Activated CD4-positive, alpha-beta memory T cell treated with anti-CD3 and anti-CD28 coated beads, Interleukin-2, amount 10 ng/mL, durations not matched to agents 7 days and 5 days (primary cell): ENCODE measurements at regions not wholly inside any gene's neighbourhood (a gene's known extent, or its start where the extent isn't known, plus 50 kb on each side); places are given as distances from the start of the nearest gene placed in this dataset.
A peak's percentile ranks its signal among the peaks of the same experiment; 100 is the strongest.

Experiments
- CTCF ChIA-PET: fragments of 350-600 bp; sonication (Branson Sonifier 250); formaldehyde crosslinking; loops from one replicate; lab custom pipeline; 2021; ENCODE audit warnings: antibody characterized with exemption, inconsistent platforms; lab: Charles Lee
- POLR2A ChIA-PET: fragments of 350-600 bp; sonication (Branson Sonifier 250); formaldehyde crosslinking; loops from one replicate; lab custom pipeline; 2021; ENCODE audit warnings: antibody characterized with exemption; lab: Charles Lee
- DNase-seq: peaks from one replicate; pipeline ENCODE4 v3.0.0-alpha.2; 2020
- H3K27ac Mint-ChIP-seq: one replicate; pipeline ENCODE4 v1.8.0; 2021; ENCODE audit warnings: mild to moderate bottlenecking, mixed read lengths
- H3K27me3 Mint-ChIP-seq: one replicate; pipeline ENCODE4 v1.8.0; 2021; ENCODE audit warnings: mixed read lengths
- H3K36me3 Mint-ChIP-seq: one replicate; pipeline ENCODE4 v1.8.0; 2021; ENCODE audit warnings: low read depth, mixed read lengths
- H3K4me1 Mint-ChIP-seq: one replicate; pipeline ENCODE4 v1.8.0; 2021; ENCODE audit warnings: mixed read lengths
- H3K4me3 Mint-ChIP-seq: one replicate; pipeline ENCODE4 v1.8.0; 2021; ENCODE audit warnings: mild to moderate bottlenecking, mixed read lengths
- H3K9me3 Mint-ChIP-seq: one replicate; pipeline ENCODE4 v1.8.0; 2021; ENCODE audit warnings: mixed read lengths

DNA sequence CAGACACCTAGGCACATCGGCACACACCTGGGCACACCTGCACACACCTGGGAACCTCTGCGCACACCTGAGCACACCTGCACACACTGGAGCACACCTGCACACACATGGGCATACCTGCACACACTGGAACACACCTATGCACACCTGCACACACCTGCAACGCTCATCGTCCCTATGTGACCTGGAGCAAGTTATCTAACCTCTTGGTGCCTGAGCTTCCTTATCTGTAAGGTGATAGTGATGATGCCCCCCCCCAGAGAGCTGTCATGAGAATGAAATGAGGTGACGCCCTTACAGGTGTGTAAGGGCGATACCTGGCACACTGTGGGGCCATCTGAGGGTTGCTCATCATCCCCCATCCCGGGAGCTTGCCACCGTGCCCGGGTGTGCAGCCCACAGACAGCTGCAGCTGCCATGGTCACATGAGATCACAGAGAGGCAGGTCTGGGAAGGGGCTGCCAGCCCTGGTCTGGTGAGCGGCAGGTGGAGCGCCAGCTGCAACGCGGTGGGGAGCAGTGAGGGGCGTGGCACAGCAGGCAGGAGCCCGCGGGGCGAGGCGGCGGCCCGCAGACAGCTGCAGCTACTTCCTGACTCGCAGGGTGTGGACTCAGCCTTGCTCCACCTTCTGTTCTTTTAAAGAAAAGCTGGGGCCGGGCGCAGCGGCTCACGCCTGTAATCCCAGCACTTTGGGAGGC lies 59.9 kb upstream of the FBRSL1 start:
- H3K36me3 Mint-ChIP-seq = no peaks in the 10 kb centered on the region
- H3K9me3 Mint-ChIP-seq = peaks cover 3% of the 10 kb centered on the region
- H3K27me3 Mint-ChIP-seq = peaks cover 6% of the 10 kb centered on the region
- peak; percentile 78 for DNase-seq
- POLR2A ChIA-PET = interaction anchor here (1.1 to 1.7 kb wide), 6 partner anchors 12 to 107 kb away, joined by 3 to 8 read pairs (median 5); no protein-coding TSS in a partner anchor
- CTCF ChIA-PET = interaction anchor here (0.7 to 1.6 kb wide), 13 partner anchors 10 to 276 kb away, joined by 3 to 12 read pairs (median 4); no protein-coding TSS in a partner anchor
- H3K4me1 Mint-ChIP-seq = peaks cover 26% of the 10 kb centered on the region
- H3K27ac Mint-ChIP-seq = peak overlapping the region; percentile 64
- H3K4me3 Mint-ChIP-seq = peak overlapping the region; percentile 62

DNA sequence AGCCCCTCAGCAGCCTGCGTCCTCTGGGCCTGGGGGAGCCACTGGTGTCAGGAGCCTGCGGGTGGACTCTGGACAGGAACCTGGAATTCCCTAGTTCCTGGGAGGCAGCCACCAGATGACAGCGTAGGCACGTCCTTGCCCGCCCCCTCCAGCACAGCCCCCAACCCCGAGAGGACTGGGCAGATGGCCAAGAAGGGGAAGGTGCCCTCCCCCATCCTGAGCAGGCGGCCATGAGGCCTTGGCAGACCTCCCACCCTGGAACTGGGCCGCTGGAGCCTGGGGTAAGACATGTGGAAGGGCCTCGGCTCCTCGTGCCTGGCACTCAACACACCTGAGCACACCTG lies 60.4 kb upstream of the FBRSL1 start:
- H3K36me3 Mint-ChIP-seq = no peaks in the 10 kb centered on the region
- no peak for DNase-seq
- POLR2A ChIA-PET = interaction anchor here (1.1 to 1.7 kb wide), 4 partner anchors 12 to 61 kb away, joined by 3 to 8 read pairs (median 5); no protein-coding TSS in a partner anchor
- H3K4me1 Mint-ChIP-seq = peaks cover 26% of the 10 kb centered on the region
- H3K9me3 Mint-ChIP-seq = peaks cover 6% of the 10 kb centered on the region
- no peak overlapping the region for H3K27ac Mint-ChIP-seq
- H3K4me3 Mint-ChIP-seq = no peak overlapping the region
- peaks cover 2% of the 10 kb centered on the region for H3K27me3 Mint-ChIP-seq
- CTCF ChIA-PET = interaction anchor here (1.1 to 1.6 kb wide), 7 partner anchors 9 to 131 kb away, joined by 4 to 12 read pairs (median 5); no protein-coding TSS in a partner anchor

DNA sequence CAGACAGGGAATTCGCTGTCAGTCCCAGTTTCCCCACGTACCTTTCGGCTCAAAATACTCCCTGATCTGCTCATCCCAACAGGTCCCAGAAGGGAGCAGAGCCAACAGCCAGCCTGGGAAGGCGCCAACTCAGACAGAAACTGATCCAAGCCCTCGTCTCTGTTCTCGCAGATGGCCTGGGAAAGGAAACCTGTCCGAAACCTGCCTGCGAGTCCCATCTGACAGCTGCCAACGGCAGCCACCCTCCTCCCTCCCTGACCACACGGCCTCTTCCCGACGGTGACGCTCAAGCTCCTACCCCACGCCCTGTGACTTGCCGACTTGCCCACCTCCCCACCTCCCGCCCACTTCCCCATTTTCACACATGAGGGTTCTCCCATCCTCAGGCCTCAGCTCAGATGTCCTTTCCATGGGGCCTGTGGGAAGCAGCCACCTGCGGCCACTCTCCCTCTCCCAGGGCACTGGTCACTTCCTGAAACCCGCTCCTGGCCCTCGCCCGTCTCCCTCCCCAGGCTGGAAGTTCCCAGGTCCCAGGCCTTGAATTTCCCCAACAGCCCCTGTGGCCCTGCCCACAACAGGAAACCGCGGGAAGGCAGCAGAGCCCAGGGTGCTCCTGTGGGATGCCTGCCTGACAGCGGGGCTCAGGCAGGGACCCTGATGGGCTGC lies 60.9 kb upstream of the FBRSL1 start:
- Mint-ChIP-seq H3K4me3 (no peak overlapping the region), H3K9me3 (peaks cover 6% of the 10 kb centered on the region), H3K36me3 (no peaks in the 10 kb centered on the region), H3K4me1 (peaks cover 24% of the 10 kb centered on the region), H3K27me3 (peaks cover 2% of the 10 kb centered on the region), H3K27ac (no peak overlapping the region)
- DNase-seq = no peak
- POLR2A ChIA-PET = interaction anchor here (0.5 kb wide), 1 partner anchor 87 kb away, joined by 3 read pairs; no protein-coding TSS in a partner anchor
- CTCF ChIA-PET = interaction anchor here (0.6 to 1.3 kb wide), 2 partner anchors 15 to 20 kb away, joined by 4 read pairs; no protein-coding TSS in a partner anchor

DNA sequence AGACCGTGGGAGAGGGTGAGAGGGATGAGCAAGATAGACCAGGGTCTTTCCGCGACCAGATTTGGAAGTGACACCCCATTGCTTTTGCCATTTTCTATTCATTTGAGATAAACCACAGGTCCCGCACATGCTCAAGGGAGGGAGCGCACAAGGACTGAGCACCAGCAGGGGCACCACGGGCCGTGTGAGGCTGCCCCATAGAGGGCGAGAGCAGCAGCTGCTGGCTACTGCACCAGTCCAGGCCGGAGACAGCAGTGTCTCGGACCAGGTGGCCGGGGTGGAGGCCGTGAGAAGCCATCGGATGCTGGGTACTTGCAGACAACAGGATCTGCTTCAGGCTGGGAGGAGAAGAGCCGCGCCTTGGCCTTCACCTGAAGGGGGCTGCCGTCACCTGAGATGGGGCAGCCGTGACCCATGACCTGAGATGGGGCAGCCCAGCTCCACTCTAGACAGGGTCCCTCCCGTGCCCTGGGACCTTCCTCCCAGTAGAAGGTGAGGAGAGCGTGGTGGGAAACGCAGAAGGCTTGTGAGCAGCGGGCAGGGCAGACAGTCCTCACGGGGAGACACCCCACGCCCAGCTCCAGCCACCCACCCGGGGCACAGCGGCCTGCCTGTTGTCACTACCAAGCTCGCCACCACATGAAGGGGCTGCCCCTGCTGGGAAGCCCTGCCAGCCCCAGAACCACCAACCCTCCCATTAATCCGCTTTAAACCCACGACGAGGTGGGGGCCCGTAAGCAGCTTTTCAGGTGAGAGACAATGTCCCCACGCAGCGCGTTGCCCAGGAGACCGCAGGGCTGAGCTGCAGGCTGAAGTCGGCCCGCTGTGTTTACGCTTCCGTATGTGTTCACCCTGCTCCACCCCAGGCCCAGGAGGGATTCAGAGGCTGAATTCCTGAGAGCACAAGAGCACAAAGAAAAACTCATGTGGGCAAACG lies 61.7 kb upstream of the FBRSL1 start:
- Mint-ChIP-seq H3K36me3 (no peaks in the 10 kb centered on the region), H3K9me3 (peaks cover 6% of the 10 kb centered on the region), H3K4me3 (no peak overlapping the region), H3K27ac (no peak overlapping the region), H3K27me3 (peaks cover under 1% of the 10 kb centered on the region), H3K4me1 (peaks cover 23% of the 10 kb centered on the region)
- ChIA-PET POLR2A (interaction anchor here (0.5 kb wide), 1 partner anchor 87 kb away, joined by 3 read pairs; no protein-coding TSS in a partner anchor), CTCF (interaction anchor here (0.6 to 1.3 kb wide), 3 partner anchors 14 to 87 kb away, joined by 4 read pairs; no protein-coding TSS in a partner anchor)
- DNase-seq = no peak

DNA sequence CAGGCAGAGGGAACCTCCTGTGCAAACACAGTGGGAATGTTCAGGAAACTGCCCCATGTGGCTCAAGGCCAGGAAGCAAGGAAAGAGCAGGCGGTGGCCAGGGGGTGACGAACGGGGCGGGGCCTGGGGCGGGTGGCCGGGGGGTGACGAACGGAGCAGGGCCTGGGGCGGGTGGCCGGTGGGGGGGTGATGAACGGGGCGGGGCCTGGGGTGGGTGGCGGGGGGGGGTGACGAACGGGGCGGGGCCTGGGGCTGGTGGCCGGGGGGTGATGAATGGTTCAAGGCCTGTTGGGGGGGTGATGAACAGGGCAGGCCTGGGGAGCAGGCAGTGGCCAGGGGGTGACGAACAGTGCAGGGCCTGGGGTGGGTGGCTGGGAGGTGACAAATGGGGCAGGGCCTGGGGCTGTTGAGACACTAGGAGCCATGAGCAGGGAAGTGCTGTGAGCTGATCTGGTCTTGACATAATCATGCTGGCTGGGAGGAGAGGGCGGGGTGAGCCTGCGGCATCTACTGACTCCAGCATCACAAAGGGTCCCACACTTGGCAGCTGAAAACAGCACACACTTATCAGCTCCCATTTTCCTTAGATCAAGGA lies 62.7 kb upstream of the FBRSL1 start:
- Mint-ChIP-seq H3K4me1 (peaks cover 26% of the 10 kb centered on the region), H3K36me3 (no peaks in the 10 kb centered on the region), H3K27ac (no peak overlapping the region), H3K4me3 (no peak overlapping the region), H3K27me3 (peaks cover 5% of the 10 kb centered on the region), H3K9me3 (peaks cover 6% of the 10 kb centered on the region)
- CTCF ChIA-PET = interaction anchor here (0.9 kb wide), 1 partner anchor 88 kb away, joined by 4 read pairs; no protein-coding TSS in a partner anchor
- DNase-seq = no peak
- POLR2A ChIA-PET = no interaction called here

DNA sequence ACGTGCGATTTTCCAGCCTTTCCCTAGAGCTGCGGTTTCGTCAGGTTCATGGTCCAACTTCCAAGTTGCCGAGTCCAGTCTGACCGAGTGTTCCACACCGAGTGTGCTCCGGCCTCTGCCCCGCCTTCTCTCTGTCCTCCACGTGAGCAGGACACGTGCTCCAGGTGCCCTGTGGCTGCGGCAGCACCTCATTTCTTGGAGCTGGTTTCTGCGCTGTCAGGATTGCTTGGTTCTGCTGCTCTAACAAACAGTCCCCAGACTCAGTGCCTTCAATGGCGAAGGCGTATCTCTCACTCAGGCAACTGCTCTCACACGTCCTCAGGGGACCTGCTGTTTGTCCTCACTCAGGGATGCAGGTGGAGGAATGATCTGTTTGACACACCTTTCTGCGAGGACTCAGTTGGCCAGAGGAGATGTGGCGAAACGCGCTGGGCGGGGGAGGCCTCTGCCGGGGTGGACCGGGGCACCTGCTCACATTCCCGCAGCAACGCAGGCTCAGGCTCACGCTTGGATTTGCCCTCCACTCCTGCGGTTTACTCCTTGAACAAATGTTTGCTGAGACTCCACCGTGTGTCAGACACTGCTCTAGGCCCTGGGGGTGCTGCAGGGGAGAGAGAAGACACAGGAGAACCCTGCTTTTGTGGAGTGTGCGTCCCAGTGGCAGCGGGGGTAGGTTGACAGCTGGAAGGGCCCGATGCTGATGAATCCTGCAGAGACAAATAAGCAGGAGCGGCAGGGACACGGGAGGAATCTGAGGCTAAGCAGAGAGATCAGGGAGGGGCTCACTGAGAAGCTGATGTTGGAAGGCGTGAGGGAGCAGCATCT lies 63.4 kb upstream of the FBRSL1 start:
- H3K4me3 Mint-ChIP-seq = no peak overlapping the region

DNA sequence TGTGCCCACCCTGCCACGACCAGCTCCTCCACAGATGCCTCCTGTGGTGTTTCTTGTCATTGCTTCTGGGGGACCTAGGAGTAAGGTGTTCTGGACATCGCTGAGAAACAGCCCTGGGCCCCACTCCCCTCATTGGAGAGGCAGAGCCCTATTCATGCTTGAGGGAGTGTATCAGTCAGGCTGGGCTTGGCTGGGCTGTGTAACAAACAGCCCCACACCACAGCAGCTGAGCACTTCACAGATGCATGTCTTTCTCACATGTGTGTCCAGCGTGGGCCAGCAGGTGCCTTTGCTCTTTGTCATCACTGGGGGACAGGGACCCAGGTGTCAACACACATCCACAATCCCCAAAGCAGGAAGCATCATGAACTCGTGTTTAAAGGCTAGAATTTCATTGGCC lies 65.1 kb upstream of the FBRSL1 start:
- Mint-ChIP-seq H3K36me3 (no peaks in the 10 kb centered on the region), H3K4me1 (peaks cover 16% of the 10 kb centered on the region), H3K9me3 (peaks cover 6% of the 10 kb centered on the region), H3K27me3 (peaks cover 10% of the 10 kb centered on the region), H3K4me3 (no peak overlapping the region), H3K27ac (no peak overlapping the region)
- POLR2A ChIA-PET = no interaction called here
- CTCF ChIA-PET = interaction anchor here (1.1 kb wide), 1 partner anchor 190 kb away, joined by 3 read pairs; no protein-coding TSS in a partner anchor
- DNase-seq = no peak

More for the DNA sequence above, 63.4 kb upstream of the FBRSL1 start:
- Mint-ChIP-seq H3K27me3 (peaks cover 5% of the 10 kb centered on the region), H3K27ac (no peak overlapping the region), H3K9me3 (peaks cover 6% of the 10 kb centered on the region), H3K4me1 (peaks cover 26% of the 10 kb centered on the region), H3K36me3 (no peaks in the 10 kb centered on the region)
- ChIA-PET CTCF (no interaction called here), POLR2A (no interaction called here)
- no peak for DNase-seq

DNA sequence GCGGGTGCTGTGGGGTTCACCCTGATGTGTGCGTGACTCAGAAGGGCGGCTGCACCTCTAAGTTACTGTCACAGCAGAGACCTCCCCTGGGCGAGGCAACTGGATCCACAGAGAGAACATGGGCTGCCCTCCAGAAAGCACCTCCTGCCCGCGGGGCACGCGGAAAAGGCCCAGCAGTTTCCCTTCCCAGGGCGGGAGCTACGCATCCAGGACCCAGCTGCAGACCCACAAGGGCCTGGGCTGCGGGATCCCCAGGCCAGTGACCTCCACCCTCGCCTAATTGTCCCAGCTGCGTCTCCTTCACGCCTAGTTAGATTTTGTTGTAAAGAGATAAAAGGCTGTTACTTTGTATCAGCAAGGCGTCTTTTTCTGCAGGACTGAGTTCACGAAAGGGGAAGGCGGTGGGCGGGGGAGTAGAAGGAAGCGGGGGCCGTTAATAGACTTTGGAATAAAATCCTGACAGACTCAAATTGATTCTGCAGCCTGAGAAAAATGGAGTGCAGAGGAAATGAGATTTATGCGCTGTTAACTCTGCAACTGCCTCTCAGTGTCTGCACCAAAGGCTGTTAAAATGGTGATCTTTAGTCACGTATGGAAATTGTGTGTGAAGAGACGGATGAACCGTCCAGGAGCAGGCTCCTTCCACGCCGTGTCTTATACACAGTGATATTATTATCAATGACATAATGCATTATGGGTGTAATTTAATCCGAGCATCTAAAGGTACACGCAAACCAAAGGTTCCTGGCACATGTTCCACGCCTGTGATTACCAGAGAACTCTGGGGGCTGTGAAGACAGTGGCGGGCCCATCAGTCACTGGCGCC lies 65.9 kb upstream of the FBRSL1 start:
- CTCF ChIA-PET = interaction anchor here (1.1 kb wide), 1 partner anchor 191 kb away, joined by 3 read pairs; no protein-coding TSS in a partner anchor
- H3K36me3 Mint-ChIP-seq = no peaks in the 10 kb centered on the region

DNA sequence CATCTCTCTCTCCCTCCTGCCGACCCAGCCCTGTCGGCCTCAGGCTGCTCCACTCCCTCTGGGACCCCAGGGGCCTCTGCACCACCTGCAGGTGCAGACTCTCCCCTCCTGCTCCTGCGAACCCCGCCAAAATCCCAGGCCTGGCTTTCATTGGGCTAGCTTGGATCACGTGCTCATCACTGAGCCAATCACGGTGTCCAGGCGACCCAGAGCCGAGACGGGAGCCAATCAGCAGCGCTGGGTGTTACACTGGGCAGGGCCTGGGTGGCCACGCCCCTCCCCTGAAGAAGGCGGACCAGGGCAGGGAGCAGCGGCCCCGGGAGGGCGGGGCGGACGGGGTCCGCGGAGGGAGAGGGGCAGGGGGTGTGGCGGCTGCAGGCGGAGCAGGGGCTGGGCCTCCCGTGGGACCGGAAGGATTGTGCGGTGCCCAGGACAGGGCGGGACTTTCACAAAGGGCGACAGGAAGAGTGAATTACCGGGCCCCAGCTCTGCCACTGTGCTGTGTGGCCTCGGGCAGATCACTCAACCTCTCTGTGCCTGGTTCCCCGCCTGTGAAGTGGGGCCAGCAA lies 66.6 kb upstream of the FBRSL1 start:
- ChIA-PET POLR2A (no interaction called here), CTCF (no interaction called here)
- Mint-ChIP-seq H3K4me3 (no peak overlapping the region), H3K4me1 (peaks cover 9% of the 10 kb centered on the region), H3K27me3 (peaks cover 10% of the 10 kb centered on the region), H3K36me3 (no peaks in the 10 kb centered on the region), H3K9me3 (peaks cover 6% of the 10 kb centered on the region), H3K27ac (no peak overlapping the region)
- DNase-seq = no peak

More for the DNA sequence above, 65.9 kb upstream of the FBRSL1 start:
- peaks cover 10% of the 10 kb centered on the region for H3K4me1 Mint-ChIP-seq
- POLR2A ChIA-PET = no interaction called here
- H3K27ac Mint-ChIP-seq = no peak overlapping the region
- no peak for DNase-seq
- peaks cover 10% of the 10 kb centered on the region for H3K27me3 Mint-ChIP-seq
- H3K9me3 Mint-ChIP-seq = peaks cover 6% of the 10 kb centered on the region
- H3K4me3 Mint-ChIP-seq = no peak overlapping the region

DNA sequence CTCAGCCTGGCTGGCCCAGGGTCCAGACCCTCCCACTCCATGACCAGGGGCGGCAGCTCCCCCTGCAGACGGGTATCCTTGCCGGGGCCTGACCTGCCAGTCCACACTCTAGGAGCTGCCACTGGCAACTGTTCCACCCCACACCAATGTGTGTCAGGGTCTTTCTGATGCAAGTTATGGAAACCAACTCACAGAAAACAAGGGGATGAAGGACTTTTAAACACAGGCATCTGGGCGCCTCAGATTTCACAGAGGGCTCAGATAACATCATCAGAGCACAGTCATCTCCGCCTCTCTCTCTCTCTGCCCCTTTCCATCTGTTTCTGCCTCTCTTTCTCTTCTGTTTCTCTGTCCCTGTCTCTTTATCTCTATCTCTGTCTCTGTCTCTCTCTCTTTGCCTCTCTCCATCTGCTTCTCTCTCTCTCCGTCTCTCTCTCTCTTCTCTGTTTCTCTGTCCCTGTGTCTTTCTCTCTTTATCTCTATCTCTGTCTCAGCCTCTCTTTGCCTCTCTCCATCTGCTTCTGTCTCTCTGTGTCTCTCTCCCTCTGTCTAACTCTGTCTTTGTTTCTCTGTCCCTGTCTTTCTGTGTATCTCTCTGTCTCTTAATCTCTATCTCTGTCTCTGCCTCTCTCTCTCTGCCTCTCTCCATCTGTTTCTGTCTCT lies 67.4 kb upstream of the FBRSL1 start:
- CTCF ChIA-PET = no interaction called here
- Mint-ChIP-seq H3K27ac (no peak overlapping the region), H3K4me3 (no peak overlapping the region), H3K9me3 (peaks cover 6% of the 10 kb centered on the region), H3K27me3 (peaks cover 10% of the 10 kb centered on the region), H3K4me1 (peaks cover 5% of the 10 kb centered on the region), H3K36me3 (no peaks in the 10 kb centered on the region)
- no peak for DNase-seq
- POLR2A ChIA-PET = no interaction called here
